Neuronal stem cell (in vitro differentiated cells): ENCODE measurements at regions not wholly inside any gene's neighbourhood (a gene's known extent, or its start where the extent isn't known, plus 50 kb on each side); places are given as distances from the start of the nearest gene placed in this dataset.
"Not testable (repeated sequence)": the region's sequence is repeated elsewhere in the genome, so short reads cannot be mapped to it uniquely, and the experiment has no call there.

Source experiments
- DNase-seq: peaks from one replicate; pipeline ENCODE4 v3.0.0-alpha.2; 2013; ENCODE audit warnings: low spot score
- H2AFZ ChIP-seq: one replicate; pipeline ENCODE4 v1.6.1; 2013; ENCODE audit warnings: mild to moderate bottlenecking, low read length, inconsistent platforms
- H2AK5ac ChIP-seq: 2 replicates; pipeline ENCODE4 v1.6.1; 2013; ENCODE audit warnings: low read depth, mild to moderate bottlenecking, inconsistent platforms, low read length, moderate library complexity, mixed read lengths
- H2BK120ac ChIP-seq: 2 replicates; pipeline ENCODE4 v1.6.1; 2013; ENCODE audit warnings: low read depth, mild to moderate bottlenecking, inconsistent platforms, low read length, moderate library complexity, mixed read lengths
- H2BK12ac ChIP-seq: one replicate; pipeline ENCODE4 v1.6.1; 2013; ENCODE audit warnings: low read length, inconsistent platforms
- H2BK15ac ChIP-seq: 2 replicates; pipeline ENCODE4 v1.6.1; 2013; ENCODE audit warnings: mild to moderate bottlenecking, low read length, inconsistent platforms, mixed read lengths
- H2BK5ac ChIP-seq: one replicate; pipeline ENCODE4 v1.6.1; 2013; ENCODE audit warnings: inconsistent platforms, mild to moderate bottlenecking, low read length, moderate library complexity
- H3K14ac ChIP-seq: one replicate; pipeline ENCODE4 v1.6.1; 2013; ENCODE audit warnings: low read length, inconsistent platforms
- H3K18ac ChIP-seq: 2 replicates; pipeline ENCODE4 v1.6.1; 2013; ENCODE audit warnings: low read length, inconsistent platforms
- H3K23ac ChIP-seq: 2 replicates; pipeline ENCODE4 v1.6.1; 2013; ENCODE audit warnings: low read depth, mild to moderate bottlenecking, mixed read lengths, low read length, inconsistent platforms; ENCODE audit not compliant: poor library complexity
- H3K27ac ChIP-seq: replicated peaks from 3 replicates; pipeline ENCODE4 v1.5.1; 2013; ENCODE audit warnings: low read length, inconsistent platforms
- H3K27me3 ChIP-seq, 3 experiments: 2 replicates each; pipeline ENCODE4 v1.6.1; 2013; ENCODE audit warnings: low read length in 3 of 3, mild to moderate bottlenecking in 2 of 3, inconsistent platforms in 1 of 3, low read depth in 1 of 3, mixed read lengths in 1 of 3, moderate library complexity in 1 of 3; ENCODE audit not compliant: control insufficient read depth in 3 of 3, insufficient read depth in 3 of 3
- H3K36me3 ChIP-seq, 2 donors: replicated peaks in 1 of 2; 2 replicates each; pipeline ENCODE4 v1.6.1; 2013; ENCODE audit warnings: low read length in 2 of 2; ENCODE audit not compliant: control insufficient read depth in 2 of 2, insufficient read depth in 2 of 2
- H3K4ac ChIP-seq: 2 replicates; pipeline ENCODE4 v1.6.1; 2013; ENCODE audit warnings: inconsistent platforms, mild to moderate bottlenecking, low read length, moderate library complexity
- H3K4me1 ChIP-seq, 2 donors: 1 replicate in 1 of 2; 2 replicates in 1 of 2; pipeline ENCODE4 v1.6.1; 2013; ENCODE audit warnings: low read length in 2 of 2, low read depth in 1 of 2; ENCODE audit not compliant: control insufficient read depth in 2 of 2, insufficient read depth in 1 of 2
- H3K4me2 ChIP-seq: one replicate; pipeline ENCODE4 v1.6.1; 2013; ENCODE audit warnings: mild to moderate bottlenecking, low read length, inconsistent platforms; ENCODE audit not compliant: insufficient read depth, poor library complexity, severe bottlenecking
- H3K4me3 ChIP-seq, 2 donors: 2 replicates each; pipeline ENCODE4 v1.5.1; 2013; ENCODE audit warnings: low read length in 2 of 2, mild to moderate bottlenecking in 2 of 2, inconsistent platforms in 1 of 2, moderate library complexity in 1 of 2
- H3K79me1 ChIP-seq: one replicate; pipeline ENCODE4 v1.6.1; 2013; ENCODE audit warnings: low read depth, mild to moderate bottlenecking, inconsistent platforms, low read length, moderate library complexity
- H3K9ac ChIP-seq: one replicate; pipeline ENCODE4 v1.6.1; 2013; ENCODE audit warnings: mild to moderate bottlenecking, low read depth, low read length, inconsistent platforms; ENCODE audit not compliant: poor library complexity
- H3K9me3 ChIP-seq, 2 donors: replicated peaks in 1 of 2; 2 replicates each; pipeline versions ENCODE3 to v1.6.1; 2013; ENCODE audit warnings: low read length in 2 of 2, mild to moderate bottlenecking in 2 of 2, inconsistent platforms in 1 of 2, low read depth in 1 of 2, mixed read lengths in 1 of 2, moderate library complexity in 1 of 2; ENCODE audit not compliant: control insufficient read depth in 2 of 2, insufficient read depth in 1 of 2
- H4K8ac ChIP-seq: one replicate; pipeline ENCODE4 v1.6.1; 2013; ENCODE audit warnings: low read depth, mild to moderate bottlenecking, inconsistent platforms, low read length, moderate library complexity
- H4K91ac ChIP-seq: one replicate; pipeline ENCODE4 v1.6.1; 2013; ENCODE audit warnings: low read length, low read depth, mild to moderate bottlenecking, inconsistent platforms; ENCODE audit not compliant: poor library complexity
- WGBS, 2 donors: extraction: QIAGEN DNeasy Blood & Tissue Kit; methylation state at CpG; one replicate each; pipeline ENCODE4 v1.1.7; 2013; ENCODE audit warnings: missing lambda C conversion rate in 2 of 2, mixed read lengths in 1 of 2; ENCODE audit not compliant: insufficient read length in 2 of 2, insufficient replicate concordance in 1 of 2; ENCODE audit errors: extremely low coverage in 2 of 2; 5-methylcytosine and 5-hydroxymethylcytosine counted together

DNA sequence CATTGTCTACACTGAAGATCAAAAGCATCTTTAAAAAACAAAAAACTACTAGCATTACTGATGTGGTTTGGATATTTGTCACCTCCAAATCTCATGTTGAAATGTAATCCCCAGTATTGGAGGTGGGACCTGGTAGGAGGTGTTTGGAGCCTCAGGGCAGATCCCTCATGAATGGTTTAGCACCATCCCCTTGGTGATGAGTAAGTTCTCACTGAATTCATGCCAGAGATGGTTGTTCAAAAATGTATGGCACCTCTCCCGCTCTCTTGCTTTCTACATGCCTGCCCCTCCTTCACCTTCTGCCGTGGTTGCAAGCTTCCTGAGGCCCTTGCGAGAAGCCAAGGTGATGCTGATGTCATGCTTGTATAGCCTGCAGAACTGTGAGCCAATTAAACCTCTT is 136.6 kb upstream of the FHIT start:
- no CpG with 5 or more reads among the region's 3 CpGs for WGBS, 2 donors
- Histone ChIP-seq H3K36me3 (no peaks in the 10 kb centered on the region), H3K4ac (no peak overlapping the region), H3K4me2 (no peak overlapping the region), H2BK120ac (no peak overlapping the region), H3K27ac (no peak overlapping the region), H3K27me3 (no peaks in the 10 kb centered on the region), H2BK15ac (no peak overlapping the region), H2AFZ (no peak overlapping the region), H3K9ac (no peak overlapping the region), H3K14ac (no peak overlapping the region), H2BK12ac (no peak overlapping the region), H3K4me3 (peak overlapping the region in 1 of 2 donors; percentile 55), H3K9me3 (no peaks in the 10 kb centered on the region), H3K79me1 (no peaks in the 10 kb centered on the region), H3K23ac (no peak overlapping the region), H3K4me1 (no peaks in the 10 kb centered on the region), H2AK5ac (no peak overlapping the region), H4K8ac (no peak overlapping the region), H2BK5ac (no peak overlapping the region), H3K18ac (no peak overlapping the region), H4K91ac (no peak overlapping the region)
- DNase-seq, result no peak

GRCh38 chr3:61393480-61393947 is 142.3 kb upstream of the FHIT start:
- H3K4ac ChIP-seq, H4K91ac ChIP-seq, DNase-seq, H3K18ac ChIP-seq, H3K4me1 ChIP-seq, H2BK12ac ChIP-seq, H3K9ac ChIP-seq, H2AFZ ChIP-seq, H4K8ac ChIP-seq, H2BK15ac ChIP-seq, H3K27me3 ChIP-seq, H3K36me3 ChIP-seq, H3K23ac ChIP-seq, H2BK5ac ChIP-seq, H3K27ac ChIP-seq, H3K4me3 ChIP-seq, H3K79me1 ChIP-seq, H3K9me3 ChIP-seq, H2AK5ac ChIP-seq, H2BK120ac ChIP-seq, H3K14ac ChIP-seq, H3K4me2 ChIP-seq: not testable (repeated sequence)
- no CpG with 5 or more reads among the region's 23 CpGs for whole genome bisulfite sequencing, 2 donors

- no peak overlapping the region for H3K23ac ChIP-seq
- no peak overlapping the region for H4K91ac ChIP-seq
- H3K27ac ChIP-seq, result no peak overlapping the region
- no peak overlapping the region for H3K4me3 ChIP-seq
- H2BK15ac ChIP-seq, result no peak overlapping the region
- no peak overlapping the region for H2BK5ac ChIP-seq
- H2AFZ ChIP-seq, result no peak overlapping the region
- no peak overlapping the region for H3K14ac ChIP-seq
- H3K4me1 ChIP-seq, result no peaks in the 10 kb centered on the region
- no peak overlapping the region for H2BK12ac ChIP-seq
- H2BK120ac ChIP-seq, result no peak overlapping the region
- H3K36me3 ChIP-seq, result no peaks in the 10 kb centered on the region
- no peak overlapping the region for H3K4me2 ChIP-seq
- no peak overlapping the region for H4K8ac ChIP-seq
- no peak overlapping the region for H3K9ac ChIP-seq
- no peak overlapping the region for H2AK5ac ChIP-seq
- no peak overlapping the region for H3K18ac ChIP-seq
- H3K79me1 ChIP-seq, result no peaks in the 10 kb centered on the region
- WGBS, 2 donors, result no CpG with 5 or more reads among the region's 3 CpGs
- peaks cover 0 to 4% (median 0%) of the 10 kb centered on the region in 3 experiments for H3K27me3 ChIP-seq
- H3K9me3 ChIP-seq, result no peaks in the 10 kb centered on the region
- H3K4ac ChIP-seq, result no peak overlapping the region
- no peak for DNase-seq
Measured at GRCh38 chr3:61401359-61401758, 150.1 kb upstream of the FHIT start.

GRCh38 chr3:61407397-61407796 is 154.0 kb upstream of the PTPRG start:
- Histone ChIP-seq H3K14ac (no peak overlapping the region), H3K36me3 (no peaks in the 10 kb centered on the region), H3K27ac (no peak overlapping the region), H3K23ac (no peak overlapping the region), H2BK5ac (no peak overlapping the region), H3K4me1 (no peaks in the 10 kb centered on the region), H2AFZ (no peak overlapping the region), H3K4ac (no peak overlapping the region), H3K27me3 (peaks cover 0 to 4% (median 0%) of the 10 kb centered on the region in 3 experiments), H2AK5ac (no peak overlapping the region), H3K18ac (no peak overlapping the region), H3K79me1 (no peaks in the 10 kb centered on the region), H2BK15ac (no peak overlapping the region), H3K4me3 (no peak overlapping the region), H3K9ac (no peak overlapping the region), H3K9me3 (no peaks in the 10 kb centered on the region), H2BK12ac (no peak overlapping the region), H2BK120ac (no peak overlapping the region), H3K4me2 (no peak overlapping the region), H4K91ac (no peak overlapping the region), H4K8ac (no peak overlapping the region)
- no peak for DNase-seq
- no CpG with 5 or more reads among the region's 1 CpG for WGBS, 2 donors
